Upper lobe of left lung (tissue), 6 donors: ENCODE measurements at regions not wholly inside any gene's neighbourhood (a gene's known extent, or its start where the extent isn't known, plus 50 kb on each side); places are given as distances from the start of the nearest gene placed in this dataset.
"Not testable (repeated sequence)": the region's sequence is repeated elsewhere in the genome, so short reads cannot be mapped to it uniquely, and the experiment has no call there.

Source experiments
- ATAC-seq, 2 donors: fragments of 200-7000 bp; cut with Tn5 transposase; one replicate each; pipeline ENCODE4 v1.9.1; 2022; ENCODE audit warnings: mild to moderate bottlenecking in 2 of 2, moderate library complexity in 2 of 2; ENCODE audit not compliant: low FRiP score in 2 of 2
- DNase-seq, 2 donors: peaks; one replicate each; pipeline ENCODE4 v3.0.0-alpha.2; 2019 to 2020
- H3K27ac ChIP-seq, 4 donors: fragments of 200-600 bp; sonication (generic); one replicate each; pipeline ENCODE4 v1.5.1; 2016 to 2019
- H3K27me3 ChIP-seq, 4 donors: fragments of 200-600 bp; sonication (generic); one replicate each; pipeline ENCODE4 v1.5.1; 2017 to 2019
- H3K36me3 ChIP-seq, 4 donors: fragments of 200-600 bp; sonication (generic); one replicate each; pipeline ENCODE4 v1.5.1; 2016 to 2019
- H3K4me1 ChIP-seq, 4 donors: fragments of 200-600 bp; sonication (generic); one replicate each; pipeline ENCODE4 v1.5.1; 2018 to 2019
- H3K4me3 ChIP-seq, 4 donors: fragments of 200-600 bp; sonication (generic); one replicate each; pipeline ENCODE4 v1.5.1; 2017 to 2019; ENCODE audit warnings: mild to moderate bottlenecking in 2 of 4, moderate library complexity in 1 of 4
- H3K9me3 ChIP-seq, 4 donors: fragments of 200-600 bp; sonication (generic); one replicate each; pipeline ENCODE4 v1.5.1; 2018 to 2019
- CTCF ChIP-seq, 6 experiments: fragments of 450-650 bp in 4 of 6; fragments of 200-600 bp in 2 of 6; sonication (generic) in 2 of 6; IDR thresholded peaks; one replicate each; pipeline ENCODE4 v1.5.1; 2016 to 2019; ENCODE audit warnings: antibody characterized with exemption in 6 of 6
- EP300 ChIP-seq, 4 donors: sonication (generic); formaldehyde crosslinking; IDR thresholded peaks; one replicate each; pipeline ENCODE4 v1.5.1; 2017; ENCODE audit warnings: antibody characterized with exemption in 4 of 4, control low read depth in 2 of 4
- POLR2A ChIP-seq, 4 donors: fragments of 450-650 bp; IDR thresholded peaks; one replicate each; pipeline ENCODE4 v1.5.1; 2016 to 2017; ENCODE audit warnings: antibody characterized with exemption in 4 of 4, mild to moderate bottlenecking in 2 of 4
- POLR2AphosphoS5 ChIP-seq, 2 donors: sonication (generic); formaldehyde crosslinking; IDR thresholded peaks; one replicate each; pipeline ENCODE4 v1.5.1; 2017; ENCODE audit warnings: antibody characterized with exemption in 2 of 2
- WGBS, 2 donors: methylation state at CpG; one replicate each; pipeline ENCODE4 v1.1.5; 2017 to 2018; 5-methylcytosine and 5-hydroxymethylcytosine counted together
- small RNA-seq, 4 donors: library from RNA; depleted of rRNA; stranded (forward); fragments of <200 nt; gene quantifications; one replicate each; pipeline ENCODE3, GENCODE V24; 2016
- donor health status: DM: no; HTN: no; CAD: no; lungs with moderate emphysema.
- donor health status: DM: no; HTN: yes; CAD: no; lungs with severe emphysema.

GRCh38 chr9:97096793-97097192 lies 57.9 kb upstream of the CTSV start:
- 95 to 97% methylated on average over 4 of the region's 4 CpGs for WGBS, 2 donors

GRCh38 chr9:97089361-97089760 lies 50.4 kb upstream of the CTSV start:
- 59 to 87% methylated on average over 3 of the region's 3 CpGs for WGBS, 2 donors
- not testable (repeated sequence) for H3K27me3 ChIP-seq, H3K36me3 ChIP-seq, H3K4me1 ChIP-seq, H3K4me3 ChIP-seq, ATAC-seq, H3K27ac ChIP-seq, H3K9me3 ChIP-seq, DNase-seq

More at GRCh38 chr9:97096793-97097192, 57.9 kb upstream of the CTSV start:
- H3K27ac ChIP-seq, result no peak overlapping the region
- no peaks in the 10 kb centered on the region for H3K27me3 ChIP-seq
- ATAC-seq, result no peak
- no peaks in the 10 kb centered on the region for H3K4me1 ChIP-seq
- TF ChIP-seq CTCF (IDR thresholded peaks at IDR 0.05) (no peak), EP300 (IDR thresholded peaks at IDR 0.05) (no peak), POLR2A (IDR thresholded peaks at IDR 0.05) (no peak), POLR2AphosphoS5 (IDR thresholded peaks at IDR 0.05) (no peak)
- H3K9me3 ChIP-seq, result no peaks in the 10 kb centered on the region
- no peak for DNase-seq
- no peaks in the 10 kb centered on the region for H3K36me3 ChIP-seq
- H3K4me3 ChIP-seq, result no peak overlapping the region

Small RNA genes lying in the stretch of these regions (small RNA-seq; reads per million reads assigned to genes)
- 0 reads per million in 4 donors for gene RNU6-798P
